ENCODE measurements at regions not wholly inside any gene's neighbourhood (a gene's known extent, or its start where the extent isn't known, plus 50 kb on each side); places are given as distances from the start of the nearest gene placed in this dataset.
A peak's percentile ranks its signal among the peaks of the same experiment; 100 is the strongest.

DNA sequence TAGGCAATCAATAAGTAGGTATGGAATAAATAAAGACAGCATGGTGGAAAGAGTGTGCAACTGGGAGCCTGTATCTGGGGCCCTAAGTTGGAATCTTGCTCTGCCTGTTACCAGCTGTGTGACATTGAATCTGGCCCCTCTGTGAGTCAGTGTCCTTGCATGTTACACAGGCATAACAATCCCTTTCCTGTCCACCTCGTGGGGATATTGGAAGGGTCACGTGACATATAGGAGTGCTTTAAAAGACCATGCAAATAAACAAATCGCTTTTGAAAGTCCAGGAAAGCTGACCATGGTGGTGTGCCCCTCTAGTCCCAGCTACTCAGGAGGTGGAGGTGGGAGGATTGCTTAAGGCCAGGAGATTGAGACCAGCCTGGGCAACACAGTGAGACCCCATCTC lies 51.1 kb upstream of the VRK1 start:
- ChIA-PET CTCF (ENCODE audit: low intra/inter-chr PET ratio) (no interaction called here), POLR2A (interaction anchor here (0.5 to 0.6 kb wide), 2 partner anchors 22 to 255 kb away, joined by 3 read pairs; no protein-coding TSS in a partner anchor)
- in situ Hi-C loops (cut with MboI) = no loop called here
- Histone ChIP-seq H4K20me1 (replicated peaks; ENCODE audit: control insufficient read depth, insufficient read depth, low read length) (no peaks in the 10 kb centered on the region), H3K4me1 (replicated peaks in 1 of 2; ENCODE audit: control insufficient read depth in 2 of 2, insufficient read depth in 2 of 2, low read length in 2 of 2) (peaks cover 0 to 8% of the 10 kb centered on the region in 2 experiments; a peak in 2 of 5 replicates), H3K9ac (ENCODE audit: insufficient read depth in 1 of 2, low read depth in 2 of 2, low read length in 2 of 2) (no peak overlapping the region), H3K36me3 (ENCODE audit: control insufficient read depth, insufficient read depth, low read length) (no peaks in the 10 kb centered on the region), H3K27me3 (ENCODE audit: control insufficient read depth in 2 of 2, insufficient read depth in 2 of 2, low read length in 2 of 2) (peaks cover 48 to 66% of the 10 kb centered on the region in 2 experiments), H3K79me2 (ENCODE audit: control insufficient read depth, insufficient read depth, low read length) (no peaks in the 10 kb centered on the region), H3K27ac (ENCODE audit: extremely low read depth, low read depth, low read length) (no peak overlapping the region), H3K9me3 (replicated peaks; ENCODE audit: control insufficient read depth, insufficient read depth, low read depth, low read length) (no peaks in the 10 kb centered on the region; the same call in 1 of the 2 replicates), H3K9me1 (ENCODE audit: control insufficient read depth, insufficient read depth, low read length) (no peaks in the 10 kb centered on the region), H2AFZ (ENCODE audit: low read depth, low read length) (no peak overlapping the region), H3K4me3 (no peak overlapping the region), H3K4me2 (ENCODE audit: insufficient read depth, low read length) (no peak overlapping the region)
- FAIRE-seq (no peak), DNase-seq (ENCODE audit: extremely low read depth in 1 of 4, low spot score in 3 of 4) (no peak), ATAC-seq (no peak)
- WGBS (ENCODE audit: insufficient coverage, low coverage, missing lambda C conversion rate) = 0% methylated on average over 3 of the region's 3 CpGs
- BruUV-seq (replicated peaks) = no TSS peak
- intact Hi-C loops (cut with micrococcal nuclease) = no loop called here
- no peak for TF ChIP-seq ZNF197 (CRISPR knock-in tag; IDR thresholded peaks at IDR 0.05; ENCODE audit: low read depth)
- no peak for TF ChIP-seq TSHZ1 (CRISPR knock-in tag; IDR thresholded peaks at IDR 0.05)
- TF ChIP-seq ZNF79 (CRISPR knock-in tag; IDR thresholded peaks at IDR 0.05; ENCODE audit: low read depth) = no peak
- TF ChIP-seq DLX4 (CRISPR knock-in tag; IDR thresholded peaks at IDR 0.05) = no peak
- no peak for TF ChIP-seq NELFE (IDR thresholded peaks at IDR 0.05; ENCODE audit: insufficient read depth, insufficient read length)
- TF ChIP-seq, protein P1, sequence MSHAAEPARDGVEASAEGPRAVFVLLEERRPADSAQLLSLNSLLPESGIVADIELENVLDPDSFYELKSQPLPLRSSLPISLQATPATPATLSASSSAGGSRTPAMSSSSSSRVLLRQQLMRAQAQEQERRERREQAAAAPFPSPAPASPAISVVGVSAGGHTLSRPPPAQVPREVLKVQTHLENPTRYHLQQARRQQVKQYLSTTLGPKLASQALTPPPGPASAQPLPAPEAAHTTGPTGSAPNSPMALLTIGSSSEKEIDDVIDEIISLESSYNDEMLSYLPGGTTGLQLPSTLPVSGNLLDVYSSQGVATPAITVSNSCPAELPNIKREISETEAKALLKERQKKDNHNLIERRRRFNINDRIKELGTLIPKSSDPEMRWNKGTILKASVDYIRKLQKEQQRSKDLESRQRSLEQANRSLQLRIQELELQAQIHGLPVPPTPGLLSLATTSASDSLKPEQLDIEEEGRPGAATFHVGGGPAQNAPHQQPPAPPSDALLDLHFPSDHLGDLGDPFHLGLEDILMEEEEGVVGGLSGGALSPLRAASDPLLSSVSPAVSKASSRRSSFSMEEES (CRISPR knock-in tag; IDR thresholded peaks at IDR 0.05) = peak; percentile 90
- no peak for TF ChIP-seq FOXJ2 (tag; IDR thresholded peaks at IDR 0.05)
- TF ChIP-seq BACH1 (tag; IDR thresholded peaks at IDR 0.05) = no peak
- no peak for TF ChIP-seq CHD1 (IDR thresholded peaks at IDR 0.05; ENCODE audit: low read length)
- TF ChIP-seq, protein P2, sequence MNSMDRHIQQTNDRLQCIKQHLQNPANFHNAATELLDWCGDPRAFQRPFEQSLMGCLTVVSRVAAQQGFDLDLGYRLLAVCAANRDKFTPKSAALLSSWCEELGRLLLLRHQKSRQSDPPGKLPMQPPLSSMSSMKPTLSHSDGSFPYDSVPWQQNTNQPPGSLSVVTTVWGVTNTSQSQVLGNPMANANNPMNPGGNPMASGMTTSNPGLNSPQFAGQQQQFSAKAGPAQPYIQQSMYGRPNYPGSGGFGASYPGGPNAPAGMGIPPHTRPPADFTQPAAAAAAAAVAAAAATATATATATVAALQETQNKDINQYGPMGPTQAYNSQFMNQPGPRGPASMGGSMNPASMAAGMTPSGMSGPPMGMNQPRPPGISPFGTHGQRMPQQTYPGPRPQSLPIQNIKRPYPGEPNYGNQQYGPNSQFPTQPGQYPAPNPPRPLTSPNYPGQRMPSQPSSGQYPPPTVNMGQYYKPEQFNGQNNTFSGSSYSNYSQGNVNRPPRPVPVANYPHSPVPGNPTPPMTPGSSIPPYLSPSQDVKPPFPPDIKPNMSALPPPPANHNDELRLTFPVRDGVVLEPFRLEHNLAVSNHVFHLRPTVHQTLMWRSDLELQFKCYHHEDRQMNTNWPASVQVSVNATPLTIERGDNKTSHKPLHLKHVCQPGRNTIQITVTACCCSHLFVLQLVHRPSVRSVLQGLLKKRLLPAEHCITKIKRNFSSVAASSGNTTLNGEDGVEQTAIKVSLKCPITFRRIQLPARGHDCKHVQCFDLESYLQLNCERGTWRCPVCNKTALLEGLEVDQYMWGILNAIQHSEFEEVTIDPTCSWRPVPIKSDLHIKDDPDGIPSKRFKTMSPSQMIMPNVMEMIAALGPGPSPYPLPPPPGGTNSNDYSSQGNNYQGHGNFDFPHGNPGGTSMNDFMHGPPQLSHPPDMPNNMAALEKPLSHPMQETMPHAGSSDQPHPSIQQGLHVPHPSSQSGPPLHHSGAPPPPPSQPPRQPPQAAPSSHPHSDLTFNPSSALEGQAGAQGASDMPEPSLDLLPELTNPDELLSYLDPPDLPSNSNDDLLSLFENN (IDR thresholded peaks at IDR 0.05; ENCODE audit: low read depth in 2 of 2, low read length in 2 of 2) = no peak
- TF ChIP-seq, protein P3, sequence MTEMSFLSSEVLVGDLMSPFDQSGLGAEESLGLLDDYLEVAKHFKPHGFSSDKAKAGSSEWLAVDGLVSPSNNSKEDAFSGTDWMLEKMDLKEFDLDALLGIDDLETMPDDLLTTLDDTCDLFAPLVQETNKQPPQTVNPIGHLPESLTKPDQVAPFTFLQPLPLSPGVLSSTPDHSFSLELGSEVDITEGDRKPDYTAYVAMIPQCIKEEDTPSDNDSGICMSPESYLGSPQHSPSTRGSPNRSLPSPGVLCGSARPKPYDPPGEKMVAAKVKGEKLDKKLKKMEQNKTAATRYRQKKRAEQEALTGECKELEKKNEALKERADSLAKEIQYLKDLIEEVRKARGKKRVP (CRISPR knock-in tag; IDR thresholded peaks at IDR 0.05) = no peak

Data from K562 (cell line).